ENCODE measurements at regions not wholly inside any gene's neighbourhood (a gene's known extent, or its start where the extent isn't known, plus 50 kb on each side); places are given as distances from the start of the nearest gene placed in this dataset.
A peak's percentile ranks its signal among the peaks of the same experiment; 100 is the strongest.

GRCh38 chr20:24812373-24812772 is 136.7 kb upstream of the CST7 start:
- Mint-ChIP-seq H3K4me1 (ENCODE audit: low read depth, unreplicated experiment) (no peaks in the 10 kb centered on the region), H3K27me3 (ENCODE audit: unreplicated experiment) (peaks cover 14% of the 10 kb centered on the region), H3K4me3 (ENCODE audit: unreplicated experiment) (no peak overlapping the region), H3K9me3 (ENCODE audit: unreplicated experiment) (peaks cover 8% of the 10 kb centered on the region), H3K36me3 (ENCODE audit: unreplicated experiment) (peaks cover 6% of the 10 kb centered on the region), H3K27ac (ENCODE audit: unreplicated experiment) (peak overlapping the region; percentile 55)
- no peak for TF ChIP-seq CTCF (IDR thresholded peaks at IDR 0.05; ENCODE audit: partially characterized antibody, unreplicated experiment)
- no peak for DNase-seq

- peaks cover 14% of the 10 kb centered on the region for H3K27me3 Mint-ChIP-seq (ENCODE audit: unreplicated experiment)
- peaks cover 8% of the 10 kb centered on the region for H3K9me3 Mint-ChIP-seq (ENCODE audit: unreplicated experiment)
- TF ChIP-seq CTCF (IDR thresholded peaks at IDR 0.05; ENCODE audit: partially characterized antibody, unreplicated experiment): no peak
- peaks cover 6% of the 10 kb centered on the region for H3K36me3 Mint-ChIP-seq (ENCODE audit: unreplicated experiment)
- no peak overlapping the region for H3K4me3 Mint-ChIP-seq (ENCODE audit: unreplicated experiment)
- peak overlapping the region; percentile 55 for H3K27ac Mint-ChIP-seq (ENCODE audit: unreplicated experiment)
- no peak for DNase-seq
- H3K4me1 Mint-ChIP-seq (ENCODE audit: low read depth, unreplicated experiment): no peaks in the 10 kb centered on the region
Observed at GRCh38 chr20:24813080-24813479, 136.0 kb upstream of the CST7 start.

GRCh38 chr20:24813496-24813895 is 135.6 kb upstream of the CST7 start:
- H3K36me3 Mint-ChIP-seq (ENCODE audit: unreplicated experiment): peaks cover 6% of the 10 kb centered on the region
- H3K4me1 Mint-ChIP-seq (ENCODE audit: low read depth, unreplicated experiment): no peaks in the 10 kb centered on the region
- DNase-seq: no peak
- H3K4me3 Mint-ChIP-seq (ENCODE audit: unreplicated experiment): no peak overlapping the region
- peaks cover 8% of the 10 kb centered on the region for H3K9me3 Mint-ChIP-seq (ENCODE audit: unreplicated experiment)
- peaks cover 14% of the 10 kb centered on the region for H3K27me3 Mint-ChIP-seq (ENCODE audit: unreplicated experiment)
- no peak overlapping the region for H3K27ac Mint-ChIP-seq (ENCODE audit: unreplicated experiment)
- no peak for TF ChIP-seq CTCF (IDR thresholded peaks at IDR 0.05; ENCODE audit: partially characterized antibody, unreplicated experiment)

- Mint-ChIP-seq H3K36me3 (ENCODE audit: unreplicated experiment) (peaks cover 6% of the 10 kb centered on the region), H3K4me1 (ENCODE audit: low read depth, unreplicated experiment) (no peaks in the 10 kb centered on the region), H3K4me3 (ENCODE audit: unreplicated experiment) (no peak overlapping the region), H3K27me3 (ENCODE audit: unreplicated experiment) (peaks cover 12% of the 10 kb centered on the region), H3K9me3 (ENCODE audit: unreplicated experiment) (peaks cover 8% of the 10 kb centered on the region), H3K27ac (ENCODE audit: unreplicated experiment) (no peak overlapping the region)
- DNase-seq: no peak
- TF ChIP-seq CTCF (IDR thresholded peaks at IDR 0.05; ENCODE audit: partially characterized antibody, unreplicated experiment): no peak
Observed at GRCh38 chr20:24813936-24814335, 135.1 kb upstream of the CST7 start.

GRCh38 chr20:24814556-24815195 is 134.4 kb upstream of the CST7 start:
- no peak overlapping the region for H3K27ac Mint-ChIP-seq (ENCODE audit: unreplicated experiment)
- H3K27me3 Mint-ChIP-seq (ENCODE audit: unreplicated experiment): peaks cover 9% of the 10 kb centered on the region

More at GRCh38 chr20:24814556-24815195, 134.4 kb upstream of the CST7 start:
- DNase-seq: no peak
- Mint-ChIP-seq H3K4me3 (ENCODE audit: unreplicated experiment) (no peak overlapping the region), H3K4me1 (ENCODE audit: low read depth, unreplicated experiment) (no peaks in the 10 kb centered on the region), H3K9me3 (ENCODE audit: unreplicated experiment) (peaks cover 8% of the 10 kb centered on the region), H3K36me3 (ENCODE audit: unreplicated experiment) (peaks cover 6% of the 10 kb centered on the region)
- no peak for TF ChIP-seq CTCF (IDR thresholded peaks at IDR 0.05; ENCODE audit: partially characterized antibody, unreplicated experiment)

Data from glutamatergic neuron (in vitro differentiated cells).